Caki2 (cell line): ENCODE measurements at regions not wholly inside any gene's neighbourhood (a gene's known extent, or its start where the extent isn't known, plus 50 kb on each side); places are given as distances from the start of the nearest gene placed in this dataset.

Experiments used
- DNase-seq: peaks from one replicate; pipeline ENCODE4 v3.0.0-alpha.2; 2015; ENCODE audit warnings: low read depth
- in situ Hi-C: cut with HindIII; loops from 2 replicates; pipeline ENCODE4 v1.10.0; 2016; ENCODE audit warnings: low sequenced_read_pairs, low pct_unique_long_range_greater_than_20kb, mixed read lengths

DNA sequence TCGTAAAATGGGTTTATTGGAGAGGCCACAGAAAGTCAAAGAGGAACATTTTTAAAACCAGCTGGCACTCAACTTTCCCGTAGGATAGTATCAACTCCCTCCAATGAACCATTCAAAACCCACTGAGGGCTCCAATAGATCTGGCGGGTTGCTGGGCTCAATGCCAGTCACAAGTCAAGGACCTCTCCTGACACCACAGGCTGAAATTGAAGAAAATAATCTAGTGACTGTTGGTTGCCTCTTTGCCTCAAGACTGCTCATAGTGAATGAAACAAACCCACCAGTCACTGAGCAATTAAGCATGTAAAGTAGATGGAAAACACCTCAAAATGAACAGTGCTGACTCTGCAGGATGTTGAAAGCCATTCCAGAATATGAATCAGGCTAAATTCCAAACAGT, 500.6 kb upstream of the AGTR1 start:
- in situ Hi-C loops = no loop called here

GRCh38 chr3:148202386-148202785, 495.3 kb upstream of the AGTR1 start:
- no peak for DNase-seq
- in situ Hi-C loops = no loop called here

More for the DNA sequence above, 500.6 kb upstream of the AGTR1 start:
- DNase-seq = no peak

- DNase-seq = no peak
- in situ Hi-C loops = no loop called here
Measured at GRCh38 chr3:148203297-148204010, 494.2 kb upstream of the AGTR1 start.

GRCh38 chr3:148204131-148204530, 493.6 kb upstream of the AGTR1 start:
- no peak for DNase-seq
- in situ Hi-C loops = no loop called here

GRCh38 chr3:148205977-148206376, 491.7 kb upstream of the AGTR1 start:
- DNase-seq = no peak
- in situ Hi-C loops = no loop called here

DNA sequence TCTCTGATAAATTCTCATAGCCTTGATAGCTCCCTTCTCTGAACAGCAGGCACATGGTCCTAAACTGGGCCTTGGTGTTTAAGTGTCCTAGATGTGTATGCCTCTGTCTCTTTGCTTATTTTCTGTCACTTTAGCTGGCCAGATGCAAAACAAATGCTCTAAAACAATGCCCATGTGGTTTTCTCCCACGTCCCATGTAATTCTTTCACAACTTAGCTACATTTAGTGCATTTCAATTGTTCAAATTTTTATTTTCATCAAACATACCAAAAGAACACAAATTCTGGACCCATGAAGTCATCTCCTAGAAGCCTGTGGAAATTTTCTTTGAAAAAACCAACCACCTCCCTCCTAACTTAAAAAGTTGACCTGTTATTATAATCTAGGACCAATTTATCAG, 491.3 kb upstream of the AGTR1 start:
- DNase-seq = no peak
- in situ Hi-C loops = no loop called here

GRCh38 chr3:148208975-148209374, 488.7 kb upstream of the AGTR1 start:
- in situ Hi-C loops = no loop called here
- DNase-seq = no peak

- no peak for DNase-seq
Measured at GRCh38 chr3:148211725-148212124, 486.0 kb upstream of the AGTR1 start.

GRCh38 chr3:148214705-148215104, 483.0 kb upstream of the AGTR1 start:
- in situ Hi-C loops = no loop called here

More at GRCh38 chr3:148211725-148212124, 486.0 kb upstream of the AGTR1 start:
- in situ Hi-C loops = no loop called here

DNA sequence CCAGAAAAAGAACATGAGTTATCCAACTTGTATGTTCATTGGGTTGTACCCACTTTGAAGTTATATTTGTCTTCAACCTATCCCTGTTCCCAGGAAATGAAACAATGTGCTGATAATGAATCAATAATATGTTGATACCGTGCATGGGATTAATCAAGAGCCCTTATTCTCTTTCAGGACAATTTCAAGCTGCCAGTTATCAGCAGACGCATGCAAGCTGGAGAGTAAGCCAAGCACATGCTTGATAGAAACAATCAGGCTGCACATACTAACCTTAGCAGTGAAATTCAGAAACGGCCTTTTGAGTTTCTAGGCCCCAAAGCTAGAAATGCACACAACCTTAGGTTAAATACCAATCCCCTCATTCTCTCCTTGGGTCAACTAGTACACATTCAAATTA, 480.4 kb upstream of the AGTR1 start:
- no peak for DNase-seq
- in situ Hi-C loops = no loop called here

More at GRCh38 chr3:148214705-148215104, 483.0 kb upstream of the AGTR1 start:
- DNase-seq = no peak

GRCh38 chr3:148218222-148218621, 479.5 kb upstream of the AGTR1 start:
- in situ Hi-C loops = no loop called here
- no peak for DNase-seq

GRCh38 chr3:148219999-148220398, 477.7 kb upstream of the AGTR1 start:
- in situ Hi-C loops = no loop called here
- DNase-seq = no peak

GRCh38 chr3:148221303-148221702, 476.4 kb upstream of the AGTR1 start:
- in situ Hi-C loops = no loop called here
- DNase-seq = no peak

DNA sequence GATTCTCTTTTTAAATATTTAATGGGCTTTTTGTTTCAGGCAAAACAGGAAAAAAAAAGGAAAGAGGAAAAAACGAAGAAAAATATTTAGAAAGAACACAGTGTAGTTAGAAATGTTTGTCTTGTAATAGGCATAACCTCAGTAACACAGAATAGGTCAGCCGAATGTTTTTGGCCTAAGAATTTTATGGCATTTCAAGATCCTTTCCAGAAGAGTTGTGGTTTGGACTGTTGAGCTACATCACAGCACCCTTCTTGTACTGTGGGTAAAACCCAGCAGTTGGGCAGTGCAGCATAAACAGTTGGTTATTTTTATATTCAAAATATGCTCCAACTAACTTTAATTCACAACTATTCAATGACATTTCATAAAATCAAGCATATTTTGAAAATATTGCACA, 474.4 kb upstream of the AGTR1 start:
- in situ Hi-C loops = no loop called here

GRCh38 chr3:148226246-148226645, 471.5 kb upstream of the AGTR1 start:
- in situ Hi-C loops = no loop called here
- no peak for DNase-seq

More for the DNA sequence above, 474.4 kb upstream of the AGTR1 start:
- DNase-seq = no peak

GRCh38 chr3:148227534-148227933, 470.2 kb upstream of the AGTR1 start:
- DNase-seq = no peak
- in situ Hi-C loops = no loop called here

DNA sequence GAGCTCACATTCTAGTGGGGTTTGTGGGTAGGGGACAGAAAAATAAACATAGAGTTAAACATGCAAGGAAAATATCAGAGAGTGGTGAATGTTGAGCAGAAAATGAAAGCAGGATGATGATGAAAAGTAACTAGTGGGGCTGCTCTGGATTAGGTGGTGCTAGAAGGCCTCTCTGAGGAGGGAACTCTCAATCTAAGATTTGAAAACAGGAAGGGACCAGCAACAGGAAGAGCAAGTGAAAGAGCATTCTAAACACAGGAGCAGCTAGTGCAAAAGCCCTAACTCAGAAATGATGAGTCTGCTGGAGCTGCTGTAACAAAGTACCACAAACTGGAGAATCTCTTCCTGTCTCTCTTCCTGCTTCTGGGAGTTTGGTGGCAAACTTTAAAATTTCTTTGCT, 468.6 kb upstream of the AGTR1 start:
- in situ Hi-C loops = no loop called here

GRCh38 chr3:148230473-148230872, 467.2 kb upstream of the AGTR1 start:
- in situ Hi-C loops = no loop called here
- DNase-seq = no peak

More for the DNA sequence above, 468.6 kb upstream of the AGTR1 start:
- DNase-seq = no peak

- no peak for DNase-seq
- in situ Hi-C loops = no loop called here
Measured at GRCh38 chr3:148232389-148232788, 465.3 kb upstream of the AGTR1 start.

DNA sequence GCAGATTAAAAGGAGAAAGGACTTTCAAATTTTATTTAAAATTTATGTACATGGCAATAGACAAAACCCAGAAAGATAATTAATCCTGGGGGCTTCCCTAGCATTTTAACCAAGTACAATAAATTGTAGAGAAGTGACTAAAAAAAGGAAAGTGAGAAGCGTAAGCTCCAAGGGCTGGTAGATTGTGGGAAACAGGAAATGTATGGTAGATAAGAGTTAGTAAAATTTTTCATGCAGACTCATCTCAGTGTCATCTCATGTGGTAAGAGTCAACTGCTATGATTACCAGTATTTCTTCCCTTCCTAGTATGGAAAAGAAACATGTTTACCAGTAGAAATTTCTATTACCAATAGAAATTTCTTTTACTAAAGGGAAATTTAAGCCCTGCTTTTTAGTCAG, 464.3 kb upstream of the AGTR1 start:
- DNase-seq = no peak
- in situ Hi-C loops = no loop called here
